SU-DHL-6 (cell line): ENCODE measurements at regions not wholly inside any gene's neighbourhood (a gene's known extent, or its start where the extent isn't known, plus 50 kb on each side); places are given as distances from the start of the nearest gene placed in this dataset.

Experiments used
- H2AFZ ChIP-seq: fragments of 200-600 bp; sonication (generic); 2 replicates; pipeline ENCODE4 v1.6.1; 2014; ENCODE audit warnings: low read depth, mild to moderate bottlenecking, moderate library complexity, mixed read lengths, antibody characterized with exemption, low read length; ENCODE audit not compliant: severe bottlenecking
- H3F3A ChIP-seq: fragments of 200-600 bp; shearing (Covaris generic); 2 replicates; pipeline ENCODE4 v1.6.0; 2016; ENCODE audit warnings: antibody characterized with exemption, mild to moderate bottlenecking; ENCODE audit not compliant: insufficient read depth
- H3K27ac ChIP-seq: fragments of 200-600 bp; sonication (generic); 2 replicates; pipeline ENCODE4 v1.5.1; 2016; ENCODE audit warnings: low read depth, mild to moderate bottlenecking, low read length, moderate library complexity, mixed read lengths
- H3K27me3 ChIP-seq: fragments of 200-600 bp; sonication (generic), shearing (Covaris generic); 2 replicates; pipeline ENCODE4 v1.6.0; 2014; ENCODE audit warnings: mild to moderate bottlenecking, low read length
- H3K36me3 ChIP-seq: fragments of 200-600 bp; sonication (generic); 2 replicates; pipeline ENCODE4 v1.6.1; 2014; ENCODE audit warnings: mild to moderate bottlenecking, low read length, mixed read lengths
- H3K4me2 ChIP-seq: fragments of 300-600, 200-600 bp; shearing (Covaris generic), sonication (generic); 2 replicates; pipeline ENCODE4 v1.6.0; 2014; ENCODE audit warnings: low read length, low read depth, mild to moderate bottlenecking; ENCODE audit not compliant: poor library complexity, severe bottlenecking
- H3K4me3 ChIP-seq: fragments of 200-600 bp; sonication (generic); 2 replicates; pipeline ENCODE4 v1.5.1; 2014; ENCODE audit warnings: antibody characterized with exemption, low read length, mild to moderate bottlenecking, mixed read lengths; ENCODE audit not compliant: insufficient read depth, poor library complexity, severe bottlenecking
- H3K79me2 ChIP-seq: fragments of 200-600 bp; sonication (generic); 2 replicates; pipeline ENCODE4 v1.6.1; 2014; ENCODE audit warnings: mild to moderate bottlenecking, low read length, moderate library complexity; ENCODE audit not compliant: insufficient read depth
- H3K9ac ChIP-seq: fragments of 200-600 bp; sonication (generic); 2 replicates; pipeline ENCODE4 v1.7.0; 2014; ENCODE audit warnings: mild to moderate bottlenecking, low read length
- H3K9me2 ChIP-seq: fragments of 200-600 bp; sonication (generic); replicated peaks from 2 replicates; pipeline ENCODE4 v1.6.1; 2014; ENCODE audit warnings: low read length; ENCODE audit not compliant: insufficient read depth
- H3K9me3 ChIP-seq: fragments of 200-600 bp; sonication (generic); 2 replicates; pipeline ENCODE4 v1.6.1; 2014; ENCODE audit warnings: low read length, mixed read lengths; ENCODE audit not compliant: insufficient read depth
- H4K20me1 ChIP-seq: fragments of 200-600 bp; sonication (generic); 2 replicates; pipeline ENCODE4 v1.6.1; 2014; ENCODE audit warnings: low read depth, mild to moderate bottlenecking, antibody characterized with exemption, low read length, moderate library complexity, mixed read lengths
- EZH2phosphoT487 ChIP-seq: fragments of 200-600 bp; sonication (generic), shearing (Covaris generic); conservative IDR thresholded peaks from 2 replicates; pipeline ENCODE4 v1.6.1; 2018; ENCODE audit warnings: mild to moderate bottlenecking, antibody characterized with exemption, low read length, moderate library complexity, mixed read lengths
- TF ChIP-seq, protein P1 (sequence below): fragments of 200-600 bp; sonication (generic); IDR thresholded peaks from one replicate; pipeline ENCODE4 v1.5.1; 2017; ENCODE audit warnings: antibody characterized with exemption, mild to moderate bottlenecking, low read length, moderate library complexity; ENCODE audit not compliant: insufficient read depth, poor library complexity, severe bottlenecking

DNA sequence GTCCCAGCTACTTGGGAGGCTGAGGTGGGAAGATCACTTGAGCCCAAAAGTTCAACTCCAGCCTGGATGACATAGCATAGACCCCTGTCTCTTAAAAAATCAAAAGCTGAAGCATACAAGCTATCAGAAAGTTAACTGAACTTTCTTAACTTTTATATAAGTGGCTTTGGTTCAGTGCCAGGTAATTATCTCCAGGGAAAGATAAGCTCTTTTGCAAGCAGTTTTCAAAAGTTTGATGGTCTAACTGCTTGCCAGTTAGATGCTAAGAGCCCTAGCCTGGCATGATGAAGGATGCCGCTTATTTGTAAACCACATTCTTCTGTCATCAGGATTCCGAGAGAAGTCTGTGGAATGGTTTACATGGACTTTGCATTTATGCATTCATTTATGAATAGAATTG is 409.1 kb downstream of the AEBP2 start:
- H3K4me3 ChIP-seq = no peak overlapping the region
- no peaks in the 10 kb centered on the region for H3K27me3 ChIP-seq
- H3K27ac ChIP-seq = no peak overlapping the region
- no peak overlapping the region for H3K4me2 ChIP-seq
- no peaks in the 10 kb centered on the region for H3K9me3 ChIP-seq
- no peak for TF ChIP-seq EZH2phosphoT487
- TF ChIP-seq, protein P1, sequence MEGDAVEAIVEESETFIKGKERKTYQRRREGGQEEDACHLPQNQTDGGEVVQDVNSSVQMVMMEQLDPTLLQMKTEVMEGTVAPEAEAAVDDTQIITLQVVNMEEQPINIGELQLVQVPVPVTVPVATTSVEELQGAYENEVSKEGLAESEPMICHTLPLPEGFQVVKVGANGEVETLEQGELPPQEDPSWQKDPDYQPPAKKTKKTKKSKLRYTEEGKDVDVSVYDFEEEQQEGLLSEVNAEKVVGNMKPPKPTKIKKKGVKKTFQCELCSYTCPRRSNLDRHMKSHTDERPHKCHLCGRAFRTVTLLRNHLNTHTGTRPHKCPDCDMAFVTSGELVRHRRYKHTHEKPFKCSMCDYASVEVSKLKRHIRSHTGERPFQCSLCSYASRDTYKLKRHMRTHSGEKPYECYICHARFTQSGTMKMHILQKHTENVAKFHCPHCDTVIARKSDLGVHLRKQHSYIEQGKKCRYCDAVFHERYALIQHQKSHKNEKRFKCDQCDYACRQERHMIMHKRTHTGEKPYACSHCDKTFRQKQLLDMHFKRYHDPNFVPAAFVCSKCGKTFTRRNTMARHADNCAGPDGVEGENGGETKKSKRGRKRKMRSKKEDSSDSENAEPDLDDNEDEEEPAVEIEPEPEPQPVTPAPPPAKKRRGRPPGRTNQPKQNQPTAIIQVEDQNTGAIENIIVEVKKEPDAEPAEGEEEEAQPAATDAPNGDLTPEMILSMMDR = no peak
- H3K79me2 ChIP-seq = no peaks in the 10 kb centered on the region
- H3K36me3 ChIP-seq = no peaks in the 10 kb centered on the region
- H3K9me2 ChIP-seq = no peaks in the 10 kb centered on the region
- H4K20me1 ChIP-seq = no peaks in the 10 kb centered on the region
- no peaks in the 10 kb centered on the region for H3F3A ChIP-seq
- H3K9ac ChIP-seq = no peak overlapping the region
- no peak overlapping the region for H2AFZ ChIP-seq

DNA sequence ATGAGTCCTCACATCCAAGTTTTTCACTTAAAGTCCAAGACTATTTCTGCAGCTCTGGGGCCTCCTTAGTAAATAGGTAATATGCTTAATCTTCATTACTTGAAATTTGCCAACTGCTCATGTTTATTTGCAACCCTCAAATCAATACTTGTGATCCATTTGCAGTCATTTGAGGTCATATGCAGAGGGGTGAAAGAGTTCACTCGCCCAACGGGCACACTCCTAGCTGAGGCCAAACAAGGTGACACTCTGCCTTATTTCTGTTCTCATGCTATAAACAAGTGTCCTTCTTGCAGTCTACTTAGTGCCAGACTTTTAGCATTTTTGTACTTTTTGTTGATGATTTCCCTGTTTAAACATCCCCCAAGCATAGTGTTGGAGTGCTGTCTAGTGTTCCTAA is 409.9 kb downstream of the AEBP2 start:
- H3K27ac ChIP-seq = no peak overlapping the region
- no peak overlapping the region for H3K4me3 ChIP-seq
- no peak overlapping the region for H2AFZ ChIP-seq
- no peaks in the 10 kb centered on the region for H3K9me3 ChIP-seq
- H3K27me3 ChIP-seq = no peaks in the 10 kb centered on the region
- H3K4me2 ChIP-seq = no peak overlapping the region
- no peaks in the 10 kb centered on the region for H4K20me1 ChIP-seq
- no peaks in the 10 kb centered on the region for H3K79me2 ChIP-seq
- H3K9me2 ChIP-seq = no peaks in the 10 kb centered on the region
- no peak for TF ChIP-seq EZH2phosphoT487
- TF ChIP-seq, protein P1 = no peak
- H3K9ac ChIP-seq = no peak overlapping the region
- H3F3A ChIP-seq = no peaks in the 10 kb centered on the region
- H3K36me3 ChIP-seq = no peaks in the 10 kb centered on the region

DNA sequence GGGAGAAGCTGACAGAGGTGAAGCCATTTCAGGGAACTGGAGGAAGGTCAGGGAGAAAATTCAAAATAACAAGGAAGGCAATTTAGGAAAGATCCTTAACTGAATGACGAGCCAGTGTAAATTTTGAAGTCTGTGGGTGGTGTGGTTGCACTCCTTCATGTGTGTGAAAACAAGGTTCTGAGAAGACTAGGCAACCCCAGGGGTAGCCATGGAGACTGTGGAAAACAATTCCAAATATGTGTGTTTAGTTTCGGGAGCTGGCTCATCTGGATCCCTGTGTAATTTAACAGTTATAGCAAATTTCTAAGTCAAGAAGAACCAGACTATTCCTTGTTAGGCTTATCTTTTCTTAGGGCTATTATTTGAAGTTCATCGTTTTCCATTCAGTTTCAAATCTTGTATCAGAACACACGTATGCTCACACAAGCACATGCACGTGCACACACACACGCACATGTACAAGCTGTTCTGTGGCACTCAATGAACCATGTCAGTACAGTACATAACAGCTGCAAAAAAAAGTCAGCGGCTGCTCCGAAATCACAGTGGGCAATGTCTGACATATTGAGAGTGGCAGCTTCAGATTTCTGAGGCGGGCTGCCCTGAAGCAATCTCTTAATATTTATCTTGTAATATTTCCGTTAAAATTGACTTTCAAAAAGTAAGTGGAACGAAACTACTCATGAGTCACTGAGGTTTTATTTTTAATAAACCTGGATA is 411.2 kb downstream of the AEBP2 start:
- no peak overlapping the region for H3K27ac ChIP-seq
- H3F3A ChIP-seq = no peaks in the 10 kb centered on the region
- no peak overlapping the region for H3K4me2 ChIP-seq
- no peaks in the 10 kb centered on the region for H3K27me3 ChIP-seq
- no peaks in the 10 kb centered on the region for H3K9me2 ChIP-seq
- H3K79me2 ChIP-seq = no peaks in the 10 kb centered on the region
- TF ChIP-seq, protein P1 = no peak
- TF ChIP-seq EZH2phosphoT487 = no peak
- no peaks in the 10 kb centered on the region for H3K36me3 ChIP-seq
- H3K4me3 ChIP-seq = no peak overlapping the region
- H3K9ac ChIP-seq = no peak overlapping the region
- H3K9me3 ChIP-seq = no peaks in the 10 kb centered on the region
- H2AFZ ChIP-seq = no peak overlapping the region
- H4K20me1 ChIP-seq = no peaks in the 10 kb centered on the region
